ENCODE measurements at regions not wholly inside any gene's neighbourhood (a gene's known extent, or its start where the extent isn't known, plus 50 kb on each side); places are given as distances from the start of the nearest gene placed in this dataset.
A peak's percentile ranks its signal among the peaks of the same experiment; 100 is the strongest.

DNA sequence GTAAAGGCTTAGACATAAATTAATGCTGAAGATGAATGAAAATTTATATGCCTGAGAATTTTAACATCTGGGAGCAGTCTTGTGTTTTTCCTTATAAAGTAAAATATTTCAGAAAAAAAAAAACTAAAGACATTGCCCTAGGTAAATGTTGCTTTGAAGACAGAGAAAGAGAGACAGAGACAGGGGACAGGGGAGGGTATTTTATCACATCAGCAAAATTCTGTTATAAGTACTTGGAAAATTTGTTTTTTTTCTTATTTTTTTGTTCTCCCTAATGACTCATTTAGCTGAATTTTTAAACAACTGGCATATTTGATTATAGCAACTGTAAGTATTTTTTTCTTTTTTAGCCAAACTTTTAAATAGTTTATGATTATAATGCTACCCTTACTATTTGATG is 1540.6 kb upstream of the GBE1 start:
- no peak overlapping the region for H3K4me3 ChIP-seq (ENCODE audit: low read depth, low read length)
- H3K4me1 ChIP-seq (ENCODE audit: control insufficient read depth, insufficient read depth, low read length), result no peaks in the 10 kb centered on the region
- no peaks in the 10 kb centered on the region for H3K27me3 ChIP-seq (ENCODE audit: control insufficient read depth, insufficient read depth, low read length)
- no peaks in the 10 kb centered on the region for H3K36me3 ChIP-seq (ENCODE audit: control insufficient read depth, insufficient read depth, low read length)
- DNase-seq (ENCODE audit: low read depth in 4 of 6, low spot score in 6 of 6), result no peak
- no peak overlapping the region for H3K27ac ChIP-seq (ENCODE audit: low read depth, low read length)
- no peaks in the 10 kb centered on the region for H3K9me3 ChIP-seq (ENCODE audit: control insufficient read depth, insufficient read depth, low read length)

DNA sequence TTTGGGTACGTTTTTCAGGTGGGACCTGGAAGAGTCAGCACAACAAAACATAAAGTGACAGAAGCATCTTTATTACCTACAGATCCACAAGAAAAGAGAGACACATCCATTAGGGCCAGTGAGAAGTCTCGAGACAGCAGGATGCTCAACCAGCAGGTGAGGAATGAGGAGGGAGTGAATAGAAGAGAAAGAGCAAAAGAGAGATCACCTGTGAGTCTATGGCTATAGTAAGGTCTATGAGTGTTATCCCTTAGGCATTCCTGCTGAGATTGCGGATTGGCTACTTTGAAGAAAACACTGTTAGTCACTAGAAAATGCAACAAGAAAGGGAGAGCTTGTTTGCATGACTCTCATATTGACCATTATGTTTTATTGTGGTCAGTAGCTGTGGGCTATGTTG is 1556.2 kb upstream of the GBE1 start:
- DNase-seq (ENCODE audit: low read depth in 4 of 6, low spot score in 6 of 6), result no peak
- no peaks in the 10 kb centered on the region for H3K4me1 ChIP-seq (ENCODE audit: control insufficient read depth, insufficient read depth, low read length)
- H3K27me3 ChIP-seq (ENCODE audit: control insufficient read depth, insufficient read depth, low read length), result no peaks in the 10 kb centered on the region
- 67% methylated on average over 1 of the region's 3 CpGs for WGBS (ENCODE audit: insufficient coverage)
- no peaks in the 10 kb centered on the region for H3K9me3 ChIP-seq (ENCODE audit: control insufficient read depth, insufficient read depth, low read length)
- H3K27ac ChIP-seq (ENCODE audit: low read depth, low read length), result no peak overlapping the region
- no peaks in the 10 kb centered on the region for H3K36me3 ChIP-seq (ENCODE audit: control insufficient read depth, insufficient read depth, low read length)
- no peak overlapping the region for H3K4me3 ChIP-seq (ENCODE audit: low read depth, low read length)

DNA sequence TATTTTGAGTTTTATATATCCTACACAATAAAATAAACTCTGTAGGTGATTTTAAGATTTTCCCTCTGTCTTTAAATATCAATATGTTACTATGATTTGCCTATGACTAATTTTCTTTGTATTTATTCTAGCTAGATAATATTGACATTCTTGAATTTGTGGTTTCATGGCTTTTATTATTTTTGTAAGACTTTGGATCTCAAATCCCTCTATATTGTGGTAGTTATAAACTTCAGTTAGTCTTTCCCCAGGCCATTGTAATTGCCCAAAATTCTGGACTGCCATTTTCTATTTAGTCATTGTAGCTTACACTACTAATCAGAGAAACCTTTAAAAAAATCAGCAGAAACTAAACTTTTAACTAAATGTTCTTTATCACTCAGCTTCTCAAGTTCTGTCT is 1559.3 kb upstream of the GBE1 start:
- Histone ChIP-seq H3K9me3 (ENCODE audit: control insufficient read depth, insufficient read depth, low read length) (no peaks in the 10 kb centered on the region), H3K27me3 (ENCODE audit: control insufficient read depth, insufficient read depth, low read length) (no peaks in the 10 kb centered on the region), H3K4me3 (ENCODE audit: low read depth, low read length) (no peak overlapping the region), H3K27ac (ENCODE audit: low read depth, low read length) (no peak overlapping the region), H3K36me3 (ENCODE audit: control insufficient read depth, insufficient read depth, low read length) (no peaks in the 10 kb centered on the region), H3K4me1 (ENCODE audit: control insufficient read depth, insufficient read depth, low read length) (no peaks in the 10 kb centered on the region)
- DNase-seq (ENCODE audit: low read depth in 4 of 6, low spot score in 6 of 6), result no peak

DNA sequence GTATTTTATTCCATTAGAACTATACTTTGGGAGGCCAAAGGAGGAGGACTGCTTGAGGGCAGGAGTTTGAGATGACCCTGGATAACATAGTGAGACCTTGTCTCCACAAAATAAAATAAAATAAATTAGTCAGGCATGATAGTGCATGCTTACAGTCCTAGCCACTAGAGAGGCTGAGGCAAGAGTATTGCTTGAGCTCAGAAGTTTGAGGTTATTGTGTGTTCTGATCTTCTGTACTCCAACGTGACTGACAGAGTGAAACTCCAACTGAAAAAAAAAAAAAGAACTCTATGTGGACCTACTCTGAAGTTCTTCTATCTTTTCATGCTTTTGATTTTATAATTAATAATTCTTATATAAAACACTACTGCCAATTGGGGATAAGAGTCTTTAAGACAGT is 1560.0 kb upstream of the GBE1 start:
- H3K36me3 ChIP-seq (ENCODE audit: control insufficient read depth, insufficient read depth, low read length), result no peaks in the 10 kb centered on the region
- no CpG with 5 or more reads among the region's 1 CpG for WGBS (ENCODE audit: insufficient coverage)
- H3K4me3 ChIP-seq (ENCODE audit: low read depth, low read length), result no peak overlapping the region
- DNase-seq (ENCODE audit: low read depth in 4 of 6, low spot score in 6 of 6), result no peak
- no peaks in the 10 kb centered on the region for H3K27me3 ChIP-seq (ENCODE audit: control insufficient read depth, insufficient read depth, low read length)
- no peaks in the 10 kb centered on the region for H3K4me1 ChIP-seq (ENCODE audit: control insufficient read depth, insufficient read depth, low read length)
- no peaks in the 10 kb centered on the region for H3K9me3 ChIP-seq (ENCODE audit: control insufficient read depth, insufficient read depth, low read length)
- H3K27ac ChIP-seq (ENCODE audit: low read depth, low read length), result no peak overlapping the region

DNA sequence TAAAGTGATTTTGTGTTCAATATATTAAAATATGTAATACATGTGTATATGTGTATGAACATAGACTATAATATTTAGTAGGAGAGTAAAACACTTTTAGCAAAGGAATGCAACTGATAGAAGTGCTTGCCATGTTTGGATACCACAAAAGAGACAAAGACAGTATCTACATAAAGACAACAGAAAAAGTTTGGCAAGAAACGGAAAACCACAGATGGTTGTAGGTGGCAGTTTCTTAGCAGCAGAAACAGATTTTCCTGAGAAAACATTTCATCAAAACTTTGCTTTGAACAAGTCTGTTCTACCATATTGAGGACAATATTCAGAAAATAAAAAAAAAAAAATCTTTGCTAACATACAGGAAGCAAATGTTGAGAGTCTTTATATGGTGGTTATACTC is 1560.4 kb upstream of the GBE1 start:
- peak in 1 of 6 donors; percentile 78 for DNase-seq (ENCODE audit: low read depth in 4 of 6, low spot score in 6 of 6)
- WGBS (ENCODE audit: insufficient coverage), result no CpG with 5 or more reads among the region's 1 CpG
- H3K36me3 ChIP-seq (ENCODE audit: control insufficient read depth, insufficient read depth, low read length), result no peaks in the 10 kb centered on the region
- H3K9me3 ChIP-seq (ENCODE audit: control insufficient read depth, insufficient read depth, low read length), result no peaks in the 10 kb centered on the region
- no peak overlapping the region for H3K4me3 ChIP-seq (ENCODE audit: low read depth, low read length)
- H3K4me1 ChIP-seq (ENCODE audit: control insufficient read depth, insufficient read depth, low read length), result no peaks in the 10 kb centered on the region
- no peaks in the 10 kb centered on the region for H3K27me3 ChIP-seq (ENCODE audit: control insufficient read depth, insufficient read depth, low read length)
- H3K27ac ChIP-seq (ENCODE audit: low read depth, low read length), result no peak overlapping the region

DNA sequence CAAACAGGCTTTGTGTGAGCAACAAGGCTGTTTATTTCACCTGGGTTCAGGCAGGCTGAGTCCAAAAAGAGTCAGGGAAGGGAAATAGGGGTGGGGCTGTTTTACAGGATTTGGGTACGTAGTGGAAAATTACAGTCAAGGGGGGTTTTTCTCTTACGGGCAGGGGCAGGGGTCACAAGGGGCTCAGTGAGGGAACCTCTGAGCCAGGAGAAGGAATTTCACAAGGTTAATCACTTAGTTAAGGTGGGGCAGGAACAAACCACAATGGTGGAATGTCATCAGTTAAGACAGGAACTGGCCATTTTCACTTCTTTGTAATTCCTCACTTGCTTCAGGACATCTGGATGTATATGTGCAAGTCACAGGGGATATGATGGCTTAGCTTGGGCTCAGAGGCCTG is 1592.8 kb upstream of the GBE1 start:
- WGBS (ENCODE audit: insufficient coverage), result 83% methylated on average over 2 of the region's 2 CpGs
- no peak overlapping the region for H3K27ac ChIP-seq (ENCODE audit: low read depth, low read length)
- no peak overlapping the region for H3K4me3 ChIP-seq (ENCODE audit: low read depth, low read length)
- H3K4me1 ChIP-seq (ENCODE audit: control insufficient read depth, insufficient read depth, low read length), result no peaks in the 10 kb centered on the region
- no peak for DNase-seq (ENCODE audit: low read depth in 4 of 6, low spot score in 6 of 6)
- no peaks in the 10 kb centered on the region for H3K9me3 ChIP-seq (ENCODE audit: control insufficient read depth, insufficient read depth, low read length)
- no peaks in the 10 kb centered on the region for H3K36me3 ChIP-seq (ENCODE audit: control insufficient read depth, insufficient read depth, low read length)
- H3K27me3 ChIP-seq (ENCODE audit: control insufficient read depth, insufficient read depth, low read length), result no peaks in the 10 kb centered on the region

DNA sequence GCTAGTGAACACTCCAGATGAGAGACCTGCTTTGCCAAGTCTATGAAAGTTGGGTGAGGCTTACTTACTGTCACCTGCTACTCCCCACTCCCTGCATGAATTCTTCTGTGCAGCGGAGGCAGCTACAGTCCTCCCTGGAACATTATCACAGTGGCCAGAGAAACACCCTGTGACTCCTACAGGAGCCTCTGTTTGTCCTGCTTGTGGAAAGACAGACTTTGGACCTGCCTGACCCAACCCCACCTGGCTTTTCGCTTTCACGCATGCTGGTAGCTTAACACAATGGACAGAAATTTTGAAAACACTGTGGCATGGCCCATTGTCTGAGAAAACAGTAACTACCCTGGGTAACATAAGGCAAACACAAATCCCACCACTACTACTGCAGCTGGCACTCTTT is 1565.5 kb upstream of the CADM2 start:
- DNase-seq (ENCODE audit: low read depth in 4 of 6, low spot score in 6 of 6), result no peak
- Histone ChIP-seq H3K36me3 (ENCODE audit: control insufficient read depth, insufficient read depth, low read length) (no peaks in the 10 kb centered on the region), H3K27me3 (ENCODE audit: control insufficient read depth, insufficient read depth, low read length) (no peaks in the 10 kb centered on the region), H3K27ac (ENCODE audit: low read depth, low read length) (no peak overlapping the region), H3K4me1 (ENCODE audit: control insufficient read depth, insufficient read depth, low read length) (no peaks in the 10 kb centered on the region), H3K4me3 (ENCODE audit: low read depth, low read length) (no peak overlapping the region), H3K9me3 (ENCODE audit: control insufficient read depth, insufficient read depth, low read length) (peaks cover 3% of the 10 kb centered on the region)
- 84% methylated on average over 3 of the region's 3 CpGs for WGBS (ENCODE audit: insufficient coverage)

DNA sequence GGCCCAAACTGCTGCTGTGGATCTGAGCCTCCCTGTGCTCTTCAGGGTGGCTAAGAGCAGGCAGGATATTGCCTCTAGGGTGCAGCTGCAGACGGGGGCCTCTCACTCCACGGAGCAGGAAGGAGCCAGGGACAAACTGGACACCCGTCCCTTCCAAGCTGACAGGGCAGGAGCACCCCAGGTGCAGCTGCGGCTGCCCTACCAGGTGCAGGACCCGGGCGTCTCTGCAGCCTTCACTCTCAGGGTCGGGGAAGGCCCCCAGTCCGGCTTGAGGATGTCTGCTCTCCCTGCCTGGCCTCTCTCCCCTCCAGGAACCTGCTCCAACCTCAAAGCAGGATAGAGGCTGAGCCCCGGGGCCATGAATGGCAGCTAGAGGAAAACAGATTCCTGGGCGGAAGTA is 1554.9 kb upstream of the CADM2 start:
- no peak overlapping the region for H3K27ac ChIP-seq (ENCODE audit: low read depth, low read length)
- no peaks in the 10 kb centered on the region for H3K36me3 ChIP-seq (ENCODE audit: control insufficient read depth, insufficient read depth, low read length)
- no peaks in the 10 kb centered on the region for H3K9me3 ChIP-seq (ENCODE audit: control insufficient read depth, insufficient read depth, low read length)
- no peak overlapping the region for H3K4me3 ChIP-seq (ENCODE audit: low read depth, low read length)
- H3K4me1 ChIP-seq (ENCODE audit: control insufficient read depth, insufficient read depth, low read length), result no peaks in the 10 kb centered on the region
- WGBS (ENCODE audit: insufficient coverage), result 92% methylated on average over 10 of the region's 10 CpGs
- DNase-seq (ENCODE audit: low read depth in 4 of 6, low spot score in 6 of 6), result no peak
- H3K27me3 ChIP-seq (ENCODE audit: control insufficient read depth, insufficient read depth, low read length), result no peaks in the 10 kb centered on the region

DNA sequence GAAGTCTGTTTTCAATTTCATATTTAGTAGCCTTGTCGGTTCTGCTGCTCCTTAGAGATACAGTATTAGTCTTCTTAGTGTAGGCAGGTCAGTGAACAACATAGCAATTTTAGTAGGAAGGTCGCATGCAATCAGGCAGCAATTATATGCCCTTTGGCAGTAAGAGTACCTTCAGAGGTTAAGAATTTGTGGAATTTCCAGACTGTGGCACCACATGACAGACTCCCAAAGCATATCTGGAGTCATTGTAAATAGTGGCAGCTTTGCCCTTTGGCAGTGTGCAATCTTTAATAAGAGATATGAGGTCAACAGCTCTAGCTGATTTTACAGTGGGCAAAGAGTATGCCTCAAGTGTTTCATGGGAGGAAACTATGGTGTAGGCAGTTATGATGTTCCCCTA is 1532.5 kb upstream of the CADM2 start:
- Histone ChIP-seq H3K27me3 (ENCODE audit: control insufficient read depth, insufficient read depth, low read length) (no peaks in the 10 kb centered on the region), H3K9me3 (ENCODE audit: control insufficient read depth, insufficient read depth, low read length) (no peaks in the 10 kb centered on the region), H3K4me1 (ENCODE audit: control insufficient read depth, insufficient read depth, low read length) (no peaks in the 10 kb centered on the region), H3K36me3 (ENCODE audit: control insufficient read depth, insufficient read depth, low read length) (no peaks in the 10 kb centered on the region), H3K4me3 (ENCODE audit: low read depth, low read length) (no peak overlapping the region), H3K27ac (ENCODE audit: low read depth, low read length) (no peak overlapping the region)
- 88% methylated on average over 2 of the region's 2 CpGs for WGBS (ENCODE audit: insufficient coverage)
- no peak for DNase-seq (ENCODE audit: low read depth in 4 of 6, low spot score in 6 of 6)

DNA sequence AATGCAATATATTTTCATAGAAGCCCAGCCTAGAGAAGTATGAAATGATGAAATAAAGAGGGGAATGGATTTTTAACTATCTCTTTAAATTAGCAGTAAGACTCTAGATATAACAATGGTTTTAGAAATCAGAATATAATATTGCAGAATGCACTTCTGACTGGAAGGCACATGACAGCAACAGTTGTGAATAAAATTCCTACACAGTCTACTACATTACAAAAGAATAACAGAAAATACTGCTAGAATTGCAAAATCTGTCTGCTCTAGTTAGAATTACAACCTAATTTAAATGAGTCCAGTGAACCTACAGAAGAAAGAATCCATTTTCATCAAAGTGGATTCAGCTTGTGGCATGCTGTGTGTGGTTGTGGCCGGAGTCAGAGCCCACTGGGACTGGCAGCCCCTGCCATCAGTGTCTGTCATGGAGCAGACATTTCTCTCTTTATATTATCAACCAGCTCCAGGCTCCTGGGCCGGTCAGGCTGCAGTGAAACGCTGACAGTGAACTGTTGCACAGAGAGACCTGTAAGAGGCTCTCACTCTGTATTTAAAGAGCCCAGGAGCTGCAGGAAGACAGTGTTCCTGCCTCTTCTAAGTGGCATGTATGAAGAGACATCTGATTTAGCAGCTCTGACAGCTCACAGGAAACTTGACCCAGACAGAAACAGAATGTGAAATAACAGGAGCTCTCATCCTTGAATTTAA is 1523.8 kb upstream of the CADM2 start:
- H3K36me3 ChIP-seq (ENCODE audit: control insufficient read depth, insufficient read depth, low read length), result no peaks in the 10 kb centered on the region
- 6% methylated on average over 2 of the region's 3 CpGs for WGBS (ENCODE audit: insufficient coverage)
- H3K4me3 ChIP-seq (ENCODE audit: low read depth, low read length), result no peak overlapping the region
- no peaks in the 10 kb centered on the region for H3K27me3 ChIP-seq (ENCODE audit: control insufficient read depth, insufficient read depth, low read length)
- no peak overlapping the region for H3K27ac ChIP-seq (ENCODE audit: low read depth, low read length)
- no peaks in the 10 kb centered on the region for H3K9me3 ChIP-seq (ENCODE audit: control insufficient read depth, insufficient read depth, low read length)
- H3K4me1 ChIP-seq (ENCODE audit: control insufficient read depth, insufficient read depth, low read length), result no peaks in the 10 kb centered on the region
- peak in 2 of 6 donors; percentile 35 to 43 for DNase-seq (ENCODE audit: low read depth in 4 of 6, low spot score in 6 of 6)
